ENCODE measurements at regions not wholly inside any gene's neighbourhood (a gene's known extent, or its start where the extent isn't known, plus 50 kb on each side); places are given as distances from the start of the nearest gene placed in this dataset.
"Not testable (repeated sequence)": the region's sequence is repeated elsewhere in the genome, so short reads cannot be mapped to it uniquely, and the experiment has no call there.

DNA sequence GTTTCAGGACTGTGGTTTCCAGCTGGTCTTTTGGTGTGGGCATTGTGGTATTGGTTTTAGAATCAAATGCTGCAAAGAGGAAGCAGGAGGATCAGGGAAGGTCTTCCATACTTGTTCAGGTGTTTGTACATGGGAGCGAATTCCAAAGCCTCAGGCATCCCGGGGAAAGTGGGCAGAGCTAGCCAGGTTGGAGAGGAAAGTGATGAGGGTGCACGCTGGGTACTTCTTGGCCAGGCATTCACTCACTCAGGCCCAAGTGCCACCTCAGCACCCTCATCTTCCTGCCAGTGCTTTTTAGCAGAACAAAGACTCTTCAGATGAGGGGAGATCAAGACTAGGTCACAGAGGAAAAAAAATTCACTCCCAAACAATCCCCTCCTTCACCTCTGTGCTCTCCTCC, 241.1 kb upstream of the TBX18 start:
- no peak for TF ChIP-seq CTCF (IDR thresholded peaks at IDR 0.05; ENCODE audit: borderline replicate concordance, insufficient read depth, low read depth, low read length)
- no peak overlapping the region for H3K4me3 ChIP-seq (ENCODE audit: low read depth, low read length)

DNA sequence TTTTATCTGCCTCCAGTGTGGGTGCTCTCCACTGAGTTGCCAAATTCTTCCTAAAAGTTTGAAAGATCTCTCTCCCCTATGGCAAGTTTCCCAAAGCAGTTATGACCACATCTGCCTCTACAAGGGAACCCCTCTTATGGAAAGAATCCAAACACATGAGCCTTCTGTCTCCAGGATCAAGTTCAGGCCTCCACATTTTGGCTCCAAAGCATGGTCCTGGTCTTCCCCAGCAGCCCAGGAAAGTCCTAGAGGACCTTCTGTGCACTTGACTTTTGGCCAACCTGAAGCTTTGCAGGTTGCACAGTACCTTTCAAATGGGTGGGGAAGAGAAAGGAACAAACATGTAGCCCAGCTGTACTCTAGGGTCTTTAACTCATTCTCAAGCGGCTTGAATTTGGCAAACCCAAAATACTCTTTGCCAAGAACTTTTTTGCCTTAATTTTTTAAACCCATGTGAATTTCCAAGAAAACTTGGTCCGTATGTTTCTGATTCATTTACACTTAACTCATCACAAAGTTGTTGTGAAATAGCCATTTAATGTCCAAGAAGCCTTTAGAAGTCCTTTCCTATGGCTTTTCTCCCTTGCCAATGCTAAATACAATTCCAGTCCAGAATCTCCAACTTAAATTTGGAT, 240.1 kb upstream of the TBX18 start:
- no peak for TF ChIP-seq CTCF (IDR thresholded peaks at IDR 0.05; ENCODE audit: borderline replicate concordance, insufficient read depth, low read depth, low read length)
- H3K4me3 ChIP-seq (ENCODE audit: low read depth, low read length), result no peak overlapping the region

DNA sequence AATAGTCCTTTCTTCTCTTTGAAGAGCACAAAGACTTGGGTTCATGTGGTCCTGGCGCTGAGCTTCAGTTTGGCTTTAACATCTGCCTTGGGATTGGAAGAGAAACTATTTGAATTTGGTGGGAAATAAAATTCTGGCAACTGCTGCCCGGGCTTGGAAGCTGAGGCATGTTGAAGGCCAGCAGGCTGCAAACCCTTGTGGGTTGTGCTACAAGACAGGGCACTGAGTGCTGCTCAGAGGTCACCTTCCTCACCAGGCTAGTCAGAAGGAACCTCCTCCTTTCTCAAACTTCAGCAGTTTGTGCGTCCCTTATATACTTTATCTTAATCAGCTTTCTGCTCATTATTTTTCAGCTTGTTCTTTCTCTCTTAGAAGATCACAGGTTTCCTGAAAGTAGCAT, 238.4 kb upstream of the TBX18 start:
- no peak for TF ChIP-seq CTCF (IDR thresholded peaks at IDR 0.05; ENCODE audit: borderline replicate concordance, insufficient read depth, low read depth, low read length)
- H3K4me3 ChIP-seq (ENCODE audit: low read depth, low read length), result no peak overlapping the region

- no peak for TF ChIP-seq CTCF (IDR thresholded peaks at IDR 0.05; ENCODE audit: borderline replicate concordance, insufficient read depth, low read depth, low read length)
- H3K4me3 ChIP-seq (ENCODE audit: low read depth, low read length), result no peak overlapping the region
These were observed 235.6 kb upstream of the TBX18 start for GRCh38 chr6:85000001-85000400.

DNA sequence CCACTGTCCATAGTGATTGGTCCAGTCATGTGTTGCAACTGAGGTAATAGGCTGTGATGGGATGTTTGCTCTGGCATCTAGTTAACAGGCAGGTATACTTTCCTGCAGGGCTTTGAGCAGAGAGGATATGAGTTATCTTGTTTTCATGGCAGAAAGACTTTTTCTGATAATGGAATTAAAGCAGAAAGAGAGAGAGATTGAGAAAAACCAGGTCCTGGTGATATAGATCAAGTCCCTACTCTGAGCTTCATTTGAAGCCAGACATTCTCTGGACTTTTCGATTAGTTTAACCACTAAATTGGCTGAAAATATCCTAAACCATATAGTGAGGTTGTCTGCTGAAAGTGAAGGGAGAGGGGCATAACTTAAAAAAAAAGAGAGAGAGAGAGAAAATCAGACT, 233.8 kb upstream of the TBX18 start:
- H3K4me3 ChIP-seq (ENCODE audit: low read depth, low read length), result no peak overlapping the region
- no peak for TF ChIP-seq CTCF (IDR thresholded peaks at IDR 0.05; ENCODE audit: borderline replicate concordance, insufficient read depth, low read depth, low read length)

DNA sequence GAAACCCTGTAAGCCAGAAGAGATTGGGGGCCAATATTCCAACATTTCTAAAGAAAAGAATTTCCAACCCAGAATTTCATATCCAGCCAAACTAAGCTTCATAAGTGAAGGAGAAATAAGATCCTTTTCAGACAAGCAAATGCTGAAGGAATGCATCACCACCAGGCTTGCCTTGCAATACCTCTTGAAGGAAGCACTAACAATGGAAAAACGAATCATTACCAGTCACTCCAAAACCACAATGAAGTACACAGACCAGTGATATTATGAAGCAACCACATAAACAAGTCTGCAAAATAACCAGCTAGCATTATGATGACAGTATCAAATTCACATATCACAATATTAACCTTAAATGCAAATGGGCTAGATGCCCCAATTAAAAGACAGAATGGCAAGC, 224.4 kb upstream of the TBX18 start:
- H3K4me3 ChIP-seq (ENCODE audit: low read depth, low read length), result not testable (repeated sequence)

DNA sequence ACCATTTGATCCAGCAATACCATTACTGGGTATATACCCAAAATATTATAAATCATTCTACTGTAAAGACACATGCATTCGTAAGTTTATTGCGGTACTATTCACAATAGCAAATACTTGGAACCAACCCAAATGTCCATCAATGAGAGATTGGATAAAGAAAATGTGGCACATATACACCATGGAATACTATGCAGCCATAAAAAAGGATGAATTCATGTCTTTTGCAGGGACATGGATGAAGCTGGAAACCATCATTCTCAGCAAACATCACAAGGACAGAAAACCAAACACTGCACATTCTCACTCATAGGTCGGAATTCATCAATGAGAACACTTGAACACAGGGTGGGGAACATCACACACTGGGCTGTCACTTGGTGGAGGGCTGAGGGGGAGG, 221.1 kb upstream of the TBX18 start:
- not testable (repeated sequence) for H3K4me3 ChIP-seq (ENCODE audit: low read depth, low read length)

GRCh38 chr6:84979541-84979940, 215.1 kb upstream of the TBX18 start:
- no peak for TF ChIP-seq CTCF (IDR thresholded peaks at IDR 0.05; ENCODE audit: borderline replicate concordance, insufficient read depth, low read depth, low read length)

More at GRCh38 chr6:84979541-84979940, 215.1 kb upstream of the TBX18 start:
- no peak overlapping the region for H3K4me3 ChIP-seq (ENCODE audit: low read depth, low read length)
